Loucy (cell line): ENCODE measurements at regions not wholly inside any gene's neighbourhood (a gene's known extent, or its start where the extent isn't known, plus 50 kb on each side); places are given as distances from the start of the nearest gene placed in this dataset.

Source experiments
- H2AFZ ChIP-seq: fragments of 200-600 bp; sonication (generic); 2 replicates; pipeline ENCODE4 v1.6.0; 2016; ENCODE audit warnings: antibody characterized with exemption, mild to moderate bottlenecking, low read length, moderate library complexity
- H3F3A ChIP-seq: fragments of 200-600 bp; 2 replicates; pipeline ENCODE4 v1.6.0; 2016; ENCODE audit warnings: antibody characterized with exemption, low read depth, mild to moderate bottlenecking
- H3K27me3 ChIP-seq: fragments of 200-600 bp; sonication (generic); 2 replicates; pipeline ENCODE4 v1.6.1; 2014; ENCODE audit warnings: low read length, mild to moderate bottlenecking; ENCODE audit not compliant: insufficient read depth, poor library complexity, severe bottlenecking
- H3K36me3 ChIP-seq: fragments of 200-600 bp; sonication (generic); 2 replicates; pipeline ENCODE4 v1.6.1; 2016; ENCODE audit warnings: low read length; ENCODE audit not compliant: insufficient read depth
- H3K4me1 ChIP-seq: fragments of 200-600 bp; sonication (generic); 2 replicates; pipeline ENCODE4 v1.5.1; 2014; ENCODE audit warnings: low read length, mild to moderate bottlenecking; ENCODE audit not compliant: insufficient read depth, poor library complexity, severe bottlenecking
- H3K4me2 ChIP-seq: fragments of 200-600 bp; sonication (generic); 2 replicates; pipeline ENCODE4 v1.6.0; 2014; ENCODE audit warnings: antibody characterized with exemption, low read length, low read depth, mild to moderate bottlenecking; ENCODE audit not compliant: poor library complexity, severe bottlenecking
- H3K4me3 ChIP-seq: fragments of 200-600 bp; sonication (generic); 2 replicates; pipeline ENCODE4 v1.5.1; 2014; ENCODE audit warnings: low read length, mild to moderate bottlenecking, mixed read lengths; ENCODE audit not compliant: poor library complexity, severe bottlenecking
- H3K79me2 ChIP-seq: fragments of 200-600 bp; sonication (generic); 2 replicates; pipeline ENCODE4 v1.6.1; 2014; ENCODE audit warnings: low read length; ENCODE audit not compliant: insufficient read depth
- H3K9ac ChIP-seq: fragments of 200-600 bp; sonication (generic); 2 replicates; pipeline ENCODE4 v1.6.0; 2014; ENCODE audit warnings: mild to moderate bottlenecking, low read depth, low read length, moderate library complexity; ENCODE audit not compliant: poor library complexity, severe bottlenecking
- H3K9me2 ChIP-seq: fragments of 200-600 bp; sonication (generic); replicated peaks from 2 replicates; pipeline ENCODE4 v1.6.1; 2016; ENCODE audit warnings: low read depth, low read length, mixed read lengths
- H3K9me3 ChIP-seq: fragments of 200-600 bp; sonication (generic); 2 replicates; pipeline ENCODE4 v1.6.1; 2014; ENCODE audit warnings: mild to moderate bottlenecking, antibody characterized with exemption, low read length, low read depth; ENCODE audit not compliant: insufficient read depth
- H4K20me1 ChIP-seq: fragments of 200-600 bp; sonication (generic); 2 replicates; pipeline ENCODE4 v1.6.0; 2014; ENCODE audit warnings: antibody characterized with exemption, low read length, mild to moderate bottlenecking; ENCODE audit not compliant: insufficient read depth, poor library complexity, severe bottlenecking
- EZH2phosphoT487 ChIP-seq: fragments of 200-600 bp; IDR thresholded peaks from 2 replicates; pipeline ENCODE4 v1.6.1; 2018; ENCODE audit warnings: antibody characterized with exemption, mild to moderate bottlenecking, moderate library complexity, borderline replicate concordance
- TF ChIP-seq, protein P1 (sequence below): fragments of 200-600 bp; sonication (generic); conservative IDR thresholded peaks from 2 replicates; pipeline ENCODE4 v1.5.1; 2014; ENCODE audit warnings: mild to moderate bottlenecking, antibody characterized with exemption, low read length

DNA sequence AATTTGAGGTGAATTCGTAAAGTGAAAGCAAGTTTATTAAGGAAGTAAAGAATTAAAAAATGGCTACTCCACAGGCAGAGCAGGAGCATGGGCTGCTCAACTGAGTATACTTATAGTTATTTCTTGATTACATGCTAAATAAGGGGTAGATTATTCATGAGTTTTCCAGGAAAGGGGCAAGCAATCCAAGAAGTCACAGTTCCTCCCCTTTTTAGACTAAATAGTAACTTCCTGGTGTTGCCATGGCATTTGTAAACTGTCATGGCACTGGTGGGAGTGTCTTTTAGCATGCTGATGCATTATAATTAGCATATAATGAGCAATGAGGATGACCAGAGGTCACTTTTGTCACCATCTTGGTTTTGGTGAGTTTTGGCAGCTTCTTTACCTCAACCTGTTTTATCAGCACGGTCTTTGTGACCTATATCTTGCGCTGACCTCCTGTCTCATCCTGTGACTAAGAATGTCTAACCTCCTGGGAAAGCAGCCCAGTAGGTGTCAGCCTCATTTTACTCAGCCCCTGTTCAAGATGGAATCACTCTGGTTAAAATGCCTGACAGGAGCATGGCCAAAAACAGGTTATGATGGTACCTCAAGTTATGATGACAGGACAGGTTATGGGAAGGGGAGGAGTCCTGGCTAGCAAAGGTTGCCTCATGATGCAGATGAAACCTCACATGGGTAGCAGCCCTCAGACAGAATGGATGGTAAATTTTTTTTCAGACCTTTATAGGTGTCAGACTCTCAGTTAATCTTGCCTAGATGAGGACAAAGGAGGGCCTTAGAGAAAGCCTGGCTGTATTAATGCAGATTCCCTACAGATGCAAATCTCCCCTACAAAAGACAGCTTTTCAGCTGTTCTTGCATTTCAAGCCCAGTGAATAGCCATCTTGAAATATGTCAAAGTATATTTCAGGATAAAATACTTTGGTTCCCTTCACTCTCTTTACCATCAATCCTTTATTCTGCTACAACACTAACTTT, 49.7 kb downstream of the SIPA1L2 start:
- no peaks in the 10 kb centered on the region for H3K36me3 ChIP-seq
- H3K9ac ChIP-seq, result peak overlapping the region; percentile 61
- no peaks in the 10 kb centered on the region for H4K20me1 ChIP-seq
- TF ChIP-seq, protein P1, sequence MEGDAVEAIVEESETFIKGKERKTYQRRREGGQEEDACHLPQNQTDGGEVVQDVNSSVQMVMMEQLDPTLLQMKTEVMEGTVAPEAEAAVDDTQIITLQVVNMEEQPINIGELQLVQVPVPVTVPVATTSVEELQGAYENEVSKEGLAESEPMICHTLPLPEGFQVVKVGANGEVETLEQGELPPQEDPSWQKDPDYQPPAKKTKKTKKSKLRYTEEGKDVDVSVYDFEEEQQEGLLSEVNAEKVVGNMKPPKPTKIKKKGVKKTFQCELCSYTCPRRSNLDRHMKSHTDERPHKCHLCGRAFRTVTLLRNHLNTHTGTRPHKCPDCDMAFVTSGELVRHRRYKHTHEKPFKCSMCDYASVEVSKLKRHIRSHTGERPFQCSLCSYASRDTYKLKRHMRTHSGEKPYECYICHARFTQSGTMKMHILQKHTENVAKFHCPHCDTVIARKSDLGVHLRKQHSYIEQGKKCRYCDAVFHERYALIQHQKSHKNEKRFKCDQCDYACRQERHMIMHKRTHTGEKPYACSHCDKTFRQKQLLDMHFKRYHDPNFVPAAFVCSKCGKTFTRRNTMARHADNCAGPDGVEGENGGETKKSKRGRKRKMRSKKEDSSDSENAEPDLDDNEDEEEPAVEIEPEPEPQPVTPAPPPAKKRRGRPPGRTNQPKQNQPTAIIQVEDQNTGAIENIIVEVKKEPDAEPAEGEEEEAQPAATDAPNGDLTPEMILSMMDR, result no peak
- TF ChIP-seq EZH2phosphoT487, result no peak
- H2AFZ ChIP-seq, result peak overlapping the region; percentile 69
- H3K27me3 ChIP-seq, result no peaks in the 10 kb centered on the region
- no peaks in the 10 kb centered on the region for H3K9me2 ChIP-seq
- 0 out of 2 replicates have a peak, but pooled peaks cover 8% of the 10 kb centered on the region for H3F3A ChIP-seq
- no peaks in the 10 kb centered on the region for H3K9me3 ChIP-seq
- H3K79me2 ChIP-seq, result peaks cover 68% of the 10 kb centered on the region
- peak overlapping the region; percentile 43 for H3K4me3 ChIP-seq
- peak overlapping the region; percentile 66 for H3K4me2 ChIP-seq
- peaks cover 58% of the 10 kb centered on the region for H3K4me1 ChIP-seq

DNA sequence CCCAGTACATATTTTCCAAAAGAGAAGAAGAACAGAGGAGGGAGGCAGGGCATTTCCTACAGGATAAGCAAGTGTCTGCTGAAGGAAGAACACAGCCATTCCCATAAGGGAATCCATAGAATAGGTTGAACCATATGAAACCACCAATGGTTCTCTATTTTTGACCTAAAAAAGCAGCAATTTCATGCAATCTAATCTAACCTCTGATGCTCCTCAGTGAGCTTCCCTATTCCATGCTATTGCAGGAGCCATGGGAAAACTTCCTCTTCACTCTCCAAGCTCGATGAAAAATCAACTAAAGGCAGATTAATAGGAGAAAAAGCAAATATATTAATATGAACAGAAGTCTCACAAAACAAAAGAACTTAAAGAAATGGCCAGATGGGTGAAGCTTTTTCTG, 50.5 kb downstream of the SIPA1L2 start:
- TF ChIP-seq, protein P1, result no peak
- no peak for TF ChIP-seq EZH2phosphoT487
- H3K79me2 ChIP-seq, result peaks cover 67% of the 10 kb centered on the region
- H3K4me2 ChIP-seq, result peak overlapping the region; percentile 66
- H3K9ac ChIP-seq, result peak overlapping the region; percentile 61
- H3K9me3 ChIP-seq, result no peaks in the 10 kb centered on the region
- H2AFZ ChIP-seq, result peak overlapping the region; percentile 69
- peak overlapping the region; percentile 43 for H3K4me3 ChIP-seq
- H3K9me2 ChIP-seq, result no peaks in the 10 kb centered on the region
- no peaks in the 10 kb centered on the region for H3K27me3 ChIP-seq
- 0 out of 2 replicates have a peak, but pooled peaks cover 8% of the 10 kb centered on the region for H3F3A ChIP-seq
- no peaks in the 10 kb centered on the region for H3K36me3 ChIP-seq
- peaks cover 58% of the 10 kb centered on the region for H3K4me1 ChIP-seq
- no peaks in the 10 kb centered on the region for H4K20me1 ChIP-seq

DNA sequence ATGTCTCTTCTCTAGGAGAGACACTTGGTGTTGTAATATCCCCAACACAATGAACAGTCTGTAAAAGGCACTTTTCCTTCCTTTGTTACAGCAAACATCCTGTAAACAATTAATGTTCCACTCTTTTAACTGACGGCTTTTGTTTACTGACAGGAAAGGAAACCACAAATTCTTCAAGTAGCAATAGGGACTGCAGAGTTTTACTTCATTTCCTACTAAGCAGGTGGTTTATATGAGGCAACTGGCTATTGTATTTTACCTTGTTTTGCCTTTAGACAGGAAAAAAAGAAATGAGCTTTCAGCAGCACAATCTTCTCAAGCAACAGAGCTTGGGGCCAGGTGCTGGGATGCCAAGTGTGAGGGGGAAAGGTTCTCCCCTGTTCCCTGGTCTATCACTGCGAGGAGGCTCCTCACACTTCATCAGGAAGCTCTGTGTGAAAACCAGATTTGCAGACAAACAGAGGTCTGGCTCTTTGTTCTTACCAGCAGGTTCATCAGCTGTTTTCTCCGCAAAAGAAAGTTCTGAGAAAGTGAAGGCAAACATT, 51.2 kb downstream of the SIPA1L2 start:
- Histone ChIP-seq H3K36me3 (no peaks in the 10 kb centered on the region), H3K79me2 (peaks cover 62% of the 10 kb centered on the region), H3K4me3 (peak overlapping the region; percentile 43), H4K20me1 (no peaks in the 10 kb centered on the region), H2AFZ (peak overlapping the region; percentile 69; the same call in 1 of the 2 replicates), H3K27me3 (no peaks in the 10 kb centered on the region), H3K4me2 (peak overlapping the region; percentile 66), H3K4me1 (peaks cover 63% of the 10 kb centered on the region), H3F3A (0 out of 2 replicates have a peak, but pooled peaks cover 8% of the 10 kb centered on the region), H3K9ac (peak overlapping the region; percentile 61), H3K9me3 (no peaks in the 10 kb centered on the region), H3K9me2 (no peaks in the 10 kb centered on the region)
- TF ChIP-seq, protein P1, result no peak
- no peak for TF ChIP-seq EZH2phosphoT487
